HG02610 (cell line): ENCODE measurements at regions not wholly inside any gene's neighbourhood (a gene's known extent, or its start where the extent isn't known, plus 50 kb on each side); places are given as distances from the start of the nearest gene placed in this dataset.

ENCODE experiments used
- ATAC-seq: cut with Tn5 transposase; IDR thresholded peaks from one replicate; pipeline ENCODE4 v1.9.1; 2021; ENCODE audit warnings: mild to moderate bottlenecking, moderate library complexity; ENCODE audit not compliant: unreplicated experiment

DNA sequence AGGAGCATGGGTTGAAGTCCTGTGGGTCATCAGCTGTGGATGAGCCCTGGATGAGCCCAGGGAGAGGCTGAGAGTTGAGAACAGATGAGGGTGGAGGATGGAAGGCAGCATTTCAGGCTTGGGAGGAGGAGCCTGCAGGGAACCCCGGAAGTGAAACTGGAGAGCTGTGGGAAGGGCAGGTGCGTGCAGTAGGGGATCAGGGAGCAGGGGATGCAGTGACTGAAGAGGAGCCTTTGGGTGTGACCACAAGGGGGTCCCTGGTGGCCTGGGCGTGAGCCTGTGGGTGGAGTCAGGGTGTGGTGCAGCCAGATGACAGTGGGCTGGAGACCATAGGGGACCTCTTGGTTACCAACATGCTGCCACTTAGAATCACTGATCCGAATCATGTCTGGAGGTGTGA, 115.5 kb downstream of the PAPOLA start:
- ATAC-seq = no peak

- ATAC-seq = no peak
These were observed 120.7 kb downstream of the PAPOLA start for GRCh38 chr14:96622926-96623325.

DNA sequence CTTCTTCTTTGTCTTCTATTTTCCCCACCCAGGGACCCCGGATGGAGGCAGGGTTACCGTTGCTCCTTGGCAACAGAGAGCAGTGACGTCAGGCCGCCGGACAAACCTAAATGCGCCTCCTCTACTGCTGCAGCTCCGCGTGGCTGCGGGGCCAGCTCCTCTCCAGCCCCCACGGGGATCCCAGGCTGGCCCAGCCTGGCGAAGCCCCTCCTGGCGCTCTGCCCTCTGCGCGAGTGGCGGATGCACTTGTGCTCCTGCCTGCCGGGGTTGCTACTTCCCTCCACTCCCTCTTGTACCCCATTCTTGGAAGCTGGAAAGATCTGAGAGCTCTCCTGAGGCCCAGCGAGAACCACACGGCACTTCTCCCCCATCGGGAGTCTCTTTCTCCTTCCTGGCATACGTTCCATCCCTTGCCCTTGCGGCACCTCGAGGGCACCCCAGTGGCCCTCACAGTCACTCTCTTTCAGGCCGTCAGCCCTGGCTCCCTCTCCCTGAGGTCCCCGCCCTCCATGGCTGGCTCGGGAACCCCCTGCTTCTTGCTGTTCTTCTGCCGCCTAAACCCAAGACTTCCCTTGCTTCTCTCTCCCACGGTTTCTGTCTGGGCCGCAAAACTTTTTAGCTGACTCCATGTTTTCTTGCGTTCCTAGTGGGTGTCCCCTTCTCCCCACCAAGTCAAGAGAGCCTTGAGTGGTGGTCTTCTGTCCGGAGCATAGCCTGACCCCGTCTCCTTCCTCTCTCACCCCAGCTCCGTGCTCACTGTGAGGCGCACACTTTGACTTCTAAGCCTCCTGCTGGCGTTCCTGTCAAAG, 121.7 kb downstream of the PAPOLA start:
- ATAC-seq = no peak

DNA sequence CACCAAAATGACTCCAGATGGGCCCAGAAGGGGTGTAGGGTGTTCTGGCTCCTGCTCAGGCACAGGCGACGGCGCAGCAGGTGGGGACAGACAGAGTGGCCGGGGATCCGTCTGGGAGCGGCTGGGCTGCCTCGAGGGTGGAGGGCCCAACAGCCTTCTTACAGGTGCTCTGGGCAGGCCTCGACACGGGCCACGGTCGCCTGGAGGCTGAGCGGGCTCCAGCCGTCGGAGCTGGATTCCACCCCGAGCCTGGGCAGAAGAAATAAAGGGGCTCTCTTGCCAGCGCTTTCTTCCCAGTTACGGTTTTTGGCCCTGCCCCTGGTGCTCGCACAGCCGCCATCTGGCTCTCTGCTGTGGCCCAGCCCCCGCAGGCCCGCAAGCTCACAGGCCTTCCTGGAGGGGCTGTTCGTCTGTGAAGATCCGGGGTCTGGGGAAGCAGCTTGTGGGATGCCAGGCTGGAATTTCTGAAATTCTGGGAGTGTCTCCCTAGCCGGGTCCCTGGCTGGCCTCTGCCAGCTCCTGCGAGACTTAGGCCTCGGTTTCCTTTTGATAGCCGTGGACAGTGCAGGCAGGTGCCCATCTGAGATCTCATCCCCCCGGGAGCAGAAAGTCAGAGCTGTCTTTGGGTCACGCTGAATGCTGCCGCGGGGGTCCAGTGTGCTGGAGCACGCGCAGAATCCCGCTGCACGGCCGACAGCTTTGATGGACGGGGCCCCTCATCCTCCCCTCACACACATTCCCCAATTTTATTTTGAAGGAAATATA, 122.7 kb downstream of the PAPOLA start:
- ATAC-seq = no peak

GRCh38 chr14:96625426-96625985, 123.3 kb downstream of the PAPOLA start:
- ATAC-seq = no peak

- ATAC-seq = no peak
These were observed 124.1 kb downstream of the PAPOLA start for GRCh38 chr14:96626121-96626768.

DNA sequence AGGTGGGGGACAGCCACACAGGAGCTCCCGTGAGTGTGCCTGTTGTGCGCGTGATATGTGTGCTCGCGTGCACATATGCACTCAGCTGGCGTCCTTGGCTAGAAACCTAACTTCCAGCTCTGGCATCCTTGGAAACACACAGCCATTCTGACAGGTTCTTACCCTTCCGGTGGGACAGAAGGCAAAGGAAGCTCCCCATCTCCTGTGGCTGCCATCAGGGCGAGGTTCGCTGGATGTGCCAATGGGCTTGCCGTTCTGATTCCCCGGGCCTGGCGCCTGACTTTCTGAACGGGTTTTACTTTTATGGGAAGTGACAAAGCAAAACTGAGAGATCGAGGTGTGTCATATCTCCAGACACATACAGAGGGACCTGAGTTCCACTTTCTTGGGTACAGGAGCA, 124.7 kb downstream of the PAPOLA start:
- ATAC-seq = no peak

GRCh38 chr14:96627386-96627785, 125.2 kb downstream of the PAPOLA start:
- ATAC-seq = no peak

DNA sequence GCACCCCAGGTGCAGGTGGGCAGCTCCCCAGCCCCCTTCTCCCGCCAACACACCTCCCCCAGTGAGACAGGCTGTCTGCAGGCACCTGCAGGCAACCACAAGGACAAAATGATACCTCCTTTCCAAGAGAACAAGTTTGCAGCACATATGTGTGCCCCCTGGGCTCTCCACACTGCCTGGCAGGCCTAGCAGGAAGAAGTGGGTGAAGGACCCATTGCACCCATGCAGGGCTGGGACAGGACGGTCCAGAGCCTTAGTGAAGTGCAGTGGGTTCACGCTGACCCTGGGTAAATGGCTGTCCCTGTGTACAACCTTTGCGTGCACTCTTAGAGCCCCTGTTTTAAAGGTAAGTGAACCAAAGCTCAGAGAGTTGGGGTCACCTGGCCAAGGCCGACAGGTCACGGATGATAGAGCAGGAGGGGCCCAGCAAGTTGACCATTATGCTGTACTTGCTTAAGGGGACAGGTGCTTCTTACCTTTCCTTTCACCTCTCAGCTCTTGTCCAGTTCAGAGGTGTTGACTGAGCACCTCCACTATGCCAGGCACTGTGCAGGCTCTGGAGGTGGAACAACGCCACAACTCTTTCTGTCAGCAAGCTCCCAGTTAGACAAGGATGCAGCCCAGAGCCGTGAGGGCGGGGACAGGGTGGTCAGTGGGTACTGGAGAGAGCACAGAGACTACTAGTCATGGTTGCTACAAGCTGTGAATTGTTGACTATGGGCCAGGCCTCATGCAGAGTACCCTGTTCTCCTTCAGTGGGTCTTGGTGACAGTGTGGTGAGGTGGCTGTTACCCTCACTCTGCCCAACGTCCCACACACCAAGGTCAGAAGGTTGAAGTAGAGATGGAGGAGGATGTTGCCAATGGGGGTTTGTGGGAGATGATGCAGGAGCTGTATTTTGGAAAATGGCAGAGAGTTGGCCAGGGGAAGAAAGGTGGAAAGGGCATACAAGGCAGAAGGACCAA, 125.9 kb downstream of the PAPOLA start:
- ATAC-seq = no peak

GRCh38 chr14:96629082-96629481, 126.9 kb downstream of the PAPOLA start:
- ATAC-seq = no peak

GRCh38 chr14:96629558-96630222, 127.5 kb downstream of the PAPOLA start:
- ATAC-seq = no peak

- ATAC-seq = no peak
These were observed 128.1 kb downstream of the PAPOLA start for GRCh38 chr14:96630281-96630680.

- no peak for ATAC-seq
These were observed 128.8 kb downstream of the PAPOLA start for GRCh38 chr14:96631030-96631429.

- no peak for ATAC-seq
These were observed 129.6 kb downstream of the PAPOLA start for GRCh38 chr14:96631621-96632362.

GRCh38 chr14:96632363-96632758, 130.2 kb downstream of the PAPOLA start:
- ATAC-seq = no peak

- no peak for ATAC-seq
These were observed 130.9 kb downstream of the PAPOLA start for GRCh38 chr14:96633096-96633495.

GRCh38 chr14:96634481-96634880, 132.3 kb downstream of the PAPOLA start:
- no peak for ATAC-seq

DNA sequence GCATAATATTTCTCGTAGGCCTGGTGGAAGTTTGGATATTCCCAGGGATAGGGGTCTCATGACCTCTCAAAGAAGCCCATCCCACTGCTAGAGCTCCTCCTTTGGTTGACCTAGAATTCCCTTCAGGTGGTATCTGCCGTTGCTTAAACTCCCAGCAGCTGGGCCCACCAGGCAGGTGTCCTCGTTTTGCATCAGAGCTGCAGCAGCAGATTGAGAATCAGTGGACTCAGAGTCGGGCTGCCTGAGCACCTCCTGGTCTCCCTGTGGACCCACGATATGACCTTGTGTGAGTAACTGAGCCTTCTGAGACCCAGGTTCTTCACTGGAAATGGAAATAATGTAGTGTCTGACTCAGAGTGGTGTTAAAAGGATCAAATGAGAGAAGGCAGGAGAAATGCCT, 132.7 kb downstream of the PAPOLA start:
- ATAC-seq = no peak

DNA sequence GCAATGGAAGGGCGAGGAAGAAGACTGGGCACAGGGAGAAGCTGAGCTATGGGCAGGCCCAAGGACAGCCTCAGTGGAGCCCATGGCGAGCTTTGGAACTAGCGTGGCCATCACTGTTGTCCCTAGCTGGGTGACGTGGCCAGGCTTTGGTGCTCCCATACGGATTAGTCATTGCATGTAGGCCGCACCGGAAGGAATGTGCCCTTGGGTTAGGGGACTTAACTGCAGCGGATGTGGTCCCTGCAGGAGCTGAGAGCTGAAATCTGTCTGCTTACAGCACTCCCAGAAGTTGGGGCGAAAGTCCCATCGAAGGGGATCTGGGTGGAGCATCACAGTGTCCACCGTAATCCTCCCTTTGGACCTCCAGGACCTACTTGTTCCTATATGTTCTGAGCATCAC, 133.7 kb downstream of the PAPOLA start:
- no peak for ATAC-seq
